CD8-positive, alpha-beta memory T cell (primary cell): ENCODE measurements at regions not wholly inside any gene's neighbourhood (a gene's known extent, or its start where the extent isn't known, plus 50 kb on each side); places are given as distances from the start of the nearest gene placed in this dataset.

Source experiments
- CTCF ChIA-PET: fragments of 350-600 bp; sonication (Branson Sonifier 250); formaldehyde crosslinking; loops from one replicate; lab custom pipeline; 2021; ENCODE audit warnings: antibody characterized with exemption; lab: Charles Lee
- POLR2A ChIA-PET: fragments of 350-600 bp; sonication (Branson Sonifier 250); formaldehyde crosslinking; loops from one replicate; lab custom pipeline; 2021; ENCODE audit warnings: antibody characterized with exemption; lab: Charles Lee
- DNase-seq, 5 donors: peaks; one replicate each; pipeline versions ENCODE4 v3.0.0 to v3.0.0-alpha.2; 2020 to 2022; ENCODE audit warnings: mixed read lengths in 1 of 5
- H3K27ac ChIP-seq: one replicate; pipeline ENCODE4 v1.7.0; 2013; ENCODE audit warnings: low read depth, mild to moderate bottlenecking, low read length, moderate library complexity
- H3K27me3 ChIP-seq: 2 replicates; pipeline ENCODE4 v1.7.0; 2013; ENCODE audit warnings: low read length, mild to moderate bottlenecking; ENCODE audit not compliant: insufficient read depth, poor library complexity, severe bottlenecking
- H3K36me3 ChIP-seq: 2 replicates; pipeline ENCODE4 v1.7.0; 2013; ENCODE audit warnings: mild to moderate bottlenecking, low read length, moderate library complexity; ENCODE audit not compliant: insufficient read depth
- H3K4me1 ChIP-seq: 2 replicates; pipeline ENCODE4 v1.7.0; 2013; ENCODE audit warnings: mild to moderate bottlenecking, low read length, moderate library complexity; ENCODE audit not compliant: insufficient read depth
- H3K4me3 ChIP-seq: 2 replicates; pipeline ENCODE4 v1.7.0; 2013; ENCODE audit warnings: mild to moderate bottlenecking, low read length
- H3K9me3 ChIP-seq: 2 replicates; pipeline ENCODE4 v1.7.0; 2013; ENCODE audit warnings: mild to moderate bottlenecking, low read length
- H3K27ac Mint-ChIP-seq, 8 donors: one replicate each; pipeline ENCODE4 v1.8.0; 2020 to 2021; ENCODE audit warnings: mixed read lengths in 8 of 8, mild to moderate bottlenecking in 6 of 8, inconsistent platforms in 3 of 8, moderate library complexity in 3 of 8
- H3K27me3 Mint-ChIP-seq, 2 donors: one replicate each; pipeline ENCODE4 v1.8.0; 2020 to 2021; ENCODE audit warnings: mixed read lengths in 2 of 2, mild to moderate bottlenecking in 1 of 2, moderate library complexity in 1 of 2
- H3K36me3 Mint-ChIP-seq, 3 donors: one replicate each; pipeline ENCODE4 v1.8.0; 2020 to 2021; ENCODE audit warnings: mixed read lengths in 3 of 3, inconsistent platforms in 1 of 3, mild to moderate bottlenecking in 1 of 3
- H3K4me1 Mint-ChIP-seq, 3 donors: one replicate each; pipeline ENCODE4 v1.8.0; 2020 to 2021; ENCODE audit warnings: mixed read lengths in 3 of 3, inconsistent platforms in 1 of 3, mild to moderate bottlenecking in 1 of 3
- H3K4me3 Mint-ChIP-seq, 7 donors: one replicate each; pipeline ENCODE4 v1.8.0; 2020 to 2021; ENCODE audit warnings: mixed read lengths in 7 of 7, mild to moderate bottlenecking in 6 of 7, moderate library complexity in 4 of 7, inconsistent platforms in 2 of 7
- H3K9me3 Mint-ChIP-seq, 5 donors: one replicate each; pipeline ENCODE4 v1.8.0; 2020 to 2022; ENCODE audit warnings: mixed read lengths in 5 of 5, mild to moderate bottlenecking in 3 of 5, moderate library complexity in 2 of 5, inconsistent platforms in 1 of 5

- Mint-ChIP-seq H3K27ac (no peak overlapping the region), H3K4me1 (no peaks in the 10 kb centered on the region), H3K36me3 (no peaks in the 10 kb centered on the region), H3K27me3 (no peaks in the 10 kb centered on the region), H3K9me3 (peaks cover 0 to 7% (median 3%) of the 10 kb centered on the region in 5 donors), H3K4me3 (no peak overlapping the region)
- Histone ChIP-seq H3K4me1 (no peaks in the 10 kb centered on the region), H3K27ac (no peak overlapping the region), H3K36me3 (no peaks in the 10 kb centered on the region), H3K9me3 (no peaks in the 10 kb centered on the region), H3K4me3 (no peak overlapping the region), H3K27me3 (no peaks in the 10 kb centered on the region)
- ChIA-PET POLR2A (no interaction called here), CTCF (no interaction called here)
- DNase-seq = no peak
Observed at GRCh38 chr9:119027901-119028699, 341.1 kb downstream of the BRINP1 start.

- Histone ChIP-seq H3K9me3 (no peaks in the 10 kb centered on the region), H3K4me1 (no peaks in the 10 kb centered on the region), H3K4me3 (no peak overlapping the region), H3K27ac (no peak overlapping the region), H3K36me3 (no peaks in the 10 kb centered on the region), H3K27me3 (no peaks in the 10 kb centered on the region)
- H3K36me3 Mint-ChIP-seq = no peaks in the 10 kb centered on the region
- H3K4me1 Mint-ChIP-seq = no peaks in the 10 kb centered on the region
- ChIA-PET CTCF (no interaction called here), POLR2A (no interaction called here)
- no peak overlapping the region for H3K4me3 Mint-ChIP-seq
- H3K27me3 Mint-ChIP-seq = no peaks in the 10 kb centered on the region
- DNase-seq = no peak
- H3K9me3 Mint-ChIP-seq = peaks cover 0 to 18% (median 3%) of the 10 kb centered on the region in 5 donors
- H3K27ac Mint-ChIP-seq = no peak overlapping the region
Observed at GRCh38 chr9:119029886-119030285, 339.3 kb downstream of the BRINP1 start.

GRCh38 chr9:119033596-119033995, 335.6 kb downstream of the BRINP1 start:
- Histone ChIP-seq H3K4me1 (no peaks in the 10 kb centered on the region), H3K27me3 (no peaks in the 10 kb centered on the region), H3K36me3 (no peaks in the 10 kb centered on the region), H3K27ac (no peak overlapping the region), H3K4me3 (no peak overlapping the region), H3K9me3 (no peaks in the 10 kb centered on the region)
- no peaks in the 10 kb centered on the region for H3K4me1 Mint-ChIP-seq
- POLR2A ChIA-PET = no interaction called here
- H3K27me3 Mint-ChIP-seq = no peaks in the 10 kb centered on the region
- H3K4me3 Mint-ChIP-seq = no peak overlapping the region
- CTCF ChIA-PET = no interaction called here
- no peak overlapping the region for H3K27ac Mint-ChIP-seq
- no peaks in the 10 kb centered on the region for H3K36me3 Mint-ChIP-seq
- no peak for DNase-seq
- peaks cover 0 to 20% (median 2%) of the 10 kb centered on the region in 5 donors for H3K9me3 Mint-ChIP-seq

- DNase-seq = no peak
- H3K27ac ChIP-seq = no peak overlapping the region
- H3K27me3 Mint-ChIP-seq = no peaks in the 10 kb centered on the region
- no peaks in the 10 kb centered on the region for H3K9me3 ChIP-seq
- H3K9me3 Mint-ChIP-seq = peaks cover 0 to 24% (median 2%) of the 10 kb centered on the region in 5 donors
- CTCF ChIA-PET = no interaction called here
- no peaks in the 10 kb centered on the region for H3K4me1 ChIP-seq
- no peaks in the 10 kb centered on the region for H3K36me3 ChIP-seq
- no peaks in the 10 kb centered on the region for H3K36me3 Mint-ChIP-seq
- H3K27ac Mint-ChIP-seq = no peak overlapping the region
- H3K27me3 ChIP-seq = no peaks in the 10 kb centered on the region
- H3K4me1 Mint-ChIP-seq = no peaks in the 10 kb centered on the region
- H3K4me3 Mint-ChIP-seq = no peak overlapping the region
- POLR2A ChIA-PET = no interaction called here
- no peak overlapping the region for H3K4me3 ChIP-seq
Observed at GRCh38 chr9:119036969-119037368, 332.3 kb downstream of the BRINP1 start.

GRCh38 chr9:119043996-119044395, 325.2 kb downstream of the BRINP1 start:
- peaks cover 0 to 8% (median 3%) of the 10 kb centered on the region in 5 donors for H3K9me3 Mint-ChIP-seq
- H3K27ac Mint-ChIP-seq = no peak overlapping the region
- Histone ChIP-seq H3K27ac (no peak overlapping the region), H3K27me3 (no peaks in the 10 kb centered on the region), H3K4me1 (no peaks in the 10 kb centered on the region), H3K9me3 (no peaks in the 10 kb centered on the region), H3K4me3 (no peak overlapping the region), H3K36me3 (no peaks in the 10 kb centered on the region)
- POLR2A ChIA-PET = no interaction called here
- DNase-seq = no peak
- H3K4me1 Mint-ChIP-seq = no peaks in the 10 kb centered on the region
- H3K27me3 Mint-ChIP-seq = no peaks in the 10 kb centered on the region
- no peaks in the 10 kb centered on the region for H3K36me3 Mint-ChIP-seq
- CTCF ChIA-PET = no interaction called here
- no peak overlapping the region for H3K4me3 Mint-ChIP-seq

GRCh38 chr9:119044806-119045205, 324.4 kb downstream of the BRINP1 start:
- no peaks in the 10 kb centered on the region for H3K36me3 Mint-ChIP-seq
- no peak for DNase-seq
- ChIA-PET POLR2A (no interaction called here), CTCF (no interaction called here)
- H3K9me3 ChIP-seq = no peaks in the 10 kb centered on the region
- H3K4me1 Mint-ChIP-seq = no peaks in the 10 kb centered on the region
- no peak overlapping the region for H3K27ac ChIP-seq
- H3K27ac Mint-ChIP-seq = no peak overlapping the region
- no peak overlapping the region for H3K4me3 ChIP-seq
- no peaks in the 10 kb centered on the region for H3K36me3 ChIP-seq
- H3K27me3 Mint-ChIP-seq = no peaks in the 10 kb centered on the region
- peaks cover 0 to 8% (median 3%) of the 10 kb centered on the region in 5 donors for H3K9me3 Mint-ChIP-seq
- no peak overlapping the region for H3K4me3 Mint-ChIP-seq
- H3K27me3 ChIP-seq = no peaks in the 10 kb centered on the region
- no peaks in the 10 kb centered on the region for H3K4me1 ChIP-seq

GRCh38 chr9:119047513-119048307, 321.5 kb downstream of the BRINP1 start:
- H3K36me3 ChIP-seq = no peaks in the 10 kb centered on the region
- no peak overlapping the region for H3K27ac Mint-ChIP-seq
- no peak overlapping the region for H3K4me3 Mint-ChIP-seq
- no peaks in the 10 kb centered on the region for H3K36me3 Mint-ChIP-seq
- H3K27me3 Mint-ChIP-seq = no peaks in the 10 kb centered on the region
- ChIA-PET POLR2A (no interaction called here), CTCF (no interaction called here)
- no peaks in the 10 kb centered on the region for H3K4me1 ChIP-seq
- no peaks in the 10 kb centered on the region for H3K4me1 Mint-ChIP-seq
- H3K4me3 ChIP-seq = no peak overlapping the region
- peaks cover 0 to 11% (median 3%) of the 10 kb centered on the region in 5 donors for H3K9me3 Mint-ChIP-seq
- no peak for DNase-seq
- no peaks in the 10 kb centered on the region for H3K27me3 ChIP-seq
- no peaks in the 10 kb centered on the region for H3K9me3 ChIP-seq
- no peak overlapping the region for H3K27ac ChIP-seq

GRCh38 chr9:119050281-119050680, 319.0 kb downstream of the BRINP1 start:
- Histone ChIP-seq H3K4me1 (no peaks in the 10 kb centered on the region), H3K9me3 (no peaks in the 10 kb centered on the region), H3K27ac (no peak overlapping the region), H3K27me3 (no peaks in the 10 kb centered on the region), H3K4me3 (no peak overlapping the region), H3K36me3 (no peaks in the 10 kb centered on the region)
- no peaks in the 10 kb centered on the region for H3K27me3 Mint-ChIP-seq
- H3K9me3 Mint-ChIP-seq = peaks cover 0 to 16% (median 3%) of the 10 kb centered on the region in 5 donors
- no peak overlapping the region for H3K4me3 Mint-ChIP-seq
- ChIA-PET POLR2A (no interaction called here), CTCF (no interaction called here)
- H3K27ac Mint-ChIP-seq = no peak overlapping the region
- H3K36me3 Mint-ChIP-seq = no peaks in the 10 kb centered on the region
- H3K4me1 Mint-ChIP-seq = no peaks in the 10 kb centered on the region
- DNase-seq = no peak
